ENCODE measurements at regions not wholly inside any gene's neighbourhood (a gene's known extent, or its start where the extent isn't known, plus 50 kb on each side); places are given as distances from the start of the nearest gene placed in this dataset. TPM values are rescaled to one million over a fixed set of nuclear protein-coding genes. Genes with fewer than 3 reads are reported as not detected.

DNA sequence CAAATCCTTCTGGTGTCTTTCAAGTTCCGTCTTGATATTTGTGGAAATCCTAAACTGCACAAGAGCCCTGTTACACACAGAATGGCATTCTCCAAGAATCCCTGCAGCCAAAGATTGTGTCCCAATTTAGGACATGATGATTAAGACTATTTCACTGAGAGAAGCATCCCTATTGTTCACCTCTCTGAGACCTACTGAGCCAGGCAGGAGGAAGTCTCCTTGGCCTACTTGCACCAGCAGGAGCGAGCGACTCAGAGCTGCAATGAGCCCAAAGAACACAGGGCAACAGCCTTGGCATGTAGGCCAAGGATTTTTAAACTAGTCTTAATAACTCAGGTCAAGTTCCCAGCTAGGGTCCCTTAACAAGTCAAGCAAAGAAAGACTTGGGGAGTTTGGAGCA is 79.4 kb upstream of the RUNX1 start:
- ATAC-seq = no peak
- intact Hi-C loops (cut with DNase I) = no loop called here
- no peak for DNase-seq (ENCODE audit: low spot score)

- ATAC-seq = no peak
- intact Hi-C loops (cut with DNase I) = no loop called here
- DNase-seq (ENCODE audit: low spot score) = no peak
Observed at GRCh38 chr21:35127851-35128250, 78.7 kb upstream of the RUNX1 start.

DNA sequence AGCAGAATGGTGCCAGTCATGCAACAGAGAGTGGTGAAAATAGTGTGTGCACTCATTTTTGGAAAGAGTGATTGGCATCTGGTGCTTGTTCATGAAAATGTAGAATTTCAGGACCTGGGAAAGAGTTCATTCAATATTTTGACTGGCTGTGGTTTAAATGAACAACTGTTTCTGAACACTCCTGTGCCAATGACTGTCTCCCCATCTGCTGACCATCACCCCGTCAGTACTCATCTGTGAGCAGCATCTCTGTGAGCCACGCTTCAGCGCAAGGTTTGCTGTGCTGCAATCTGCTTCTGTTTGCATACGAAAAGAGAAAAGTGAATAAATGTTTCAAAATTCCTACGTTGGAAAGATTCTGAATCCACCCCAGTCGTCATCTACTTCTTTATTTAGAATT is 77.9 kb upstream of the RUNX1 start:
- intact Hi-C loops (cut with DNase I) = no loop called here
- no peak for ATAC-seq
- no peak for DNase-seq (ENCODE audit: low spot score)

DNA sequence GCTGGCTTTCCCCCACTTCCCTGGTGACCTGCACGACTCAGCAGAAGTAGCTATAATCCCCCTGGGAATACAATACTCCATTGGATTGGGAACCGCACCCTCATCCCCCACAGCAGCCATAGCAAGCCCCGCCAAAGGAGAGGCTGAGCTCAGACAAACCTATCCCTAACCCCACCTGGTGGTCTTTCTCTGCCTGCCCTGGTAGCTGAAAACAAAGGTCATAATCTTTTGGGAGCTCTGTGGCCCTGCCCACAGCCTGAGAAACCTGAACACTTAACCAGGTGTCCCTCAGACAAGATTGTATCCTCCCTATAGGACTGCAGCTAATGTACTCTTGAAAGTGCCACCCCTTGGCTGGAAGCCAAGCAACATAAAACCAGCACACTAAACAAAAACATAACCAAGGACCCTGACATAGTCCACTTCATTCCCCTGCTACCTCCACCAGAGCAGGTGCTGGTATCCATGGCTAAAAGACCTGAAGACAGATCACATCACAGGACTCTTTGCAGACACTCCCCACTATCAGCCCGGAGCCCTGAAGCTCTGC is 71.6 kb upstream of the RUNX1 start:
- DNase-seq (ENCODE audit: low spot score) = no peak
- intact Hi-C loops (cut with DNase I) = no loop called here
- ATAC-seq = no peak

DNA sequence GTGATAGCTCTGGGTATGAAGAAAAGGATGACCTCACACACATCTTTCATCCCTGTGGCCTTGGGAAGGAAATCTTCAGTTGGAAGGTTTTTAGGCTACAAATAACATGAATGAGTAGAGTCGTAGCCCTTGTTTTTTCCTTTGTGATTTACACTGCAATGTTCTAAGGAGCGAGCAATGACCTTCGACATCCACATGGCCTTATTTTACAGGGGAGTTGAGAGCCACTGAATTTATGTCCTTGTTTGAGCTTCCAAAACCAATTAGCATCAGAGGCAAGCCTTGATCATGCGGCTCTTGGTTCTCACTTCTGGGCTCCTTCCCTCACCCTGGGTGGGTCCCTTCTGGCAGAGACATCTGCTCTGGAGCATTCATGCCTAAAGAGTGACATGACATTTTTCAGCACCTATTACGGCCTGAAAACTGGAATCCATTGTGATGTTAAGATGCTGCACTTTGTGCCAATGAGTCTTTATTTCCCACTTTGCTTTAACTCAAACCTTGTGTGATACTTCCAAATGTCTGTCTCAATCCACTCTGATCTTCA is 70.5 kb upstream of the RUNX1 start:
- no peak for DNase-seq (ENCODE audit: low spot score)
- intact Hi-C loops (cut with DNase I) = no loop called here
- no peak for ATAC-seq

- DNase-seq (ENCODE audit: low spot score) (no peak), ATAC-seq (no peak)
- intact Hi-C loops (cut with DNase I) = no loop called here
Observed at GRCh38 chr21:35116777-35117176, 67.7 kb upstream of the RUNX1 start.

DNA sequence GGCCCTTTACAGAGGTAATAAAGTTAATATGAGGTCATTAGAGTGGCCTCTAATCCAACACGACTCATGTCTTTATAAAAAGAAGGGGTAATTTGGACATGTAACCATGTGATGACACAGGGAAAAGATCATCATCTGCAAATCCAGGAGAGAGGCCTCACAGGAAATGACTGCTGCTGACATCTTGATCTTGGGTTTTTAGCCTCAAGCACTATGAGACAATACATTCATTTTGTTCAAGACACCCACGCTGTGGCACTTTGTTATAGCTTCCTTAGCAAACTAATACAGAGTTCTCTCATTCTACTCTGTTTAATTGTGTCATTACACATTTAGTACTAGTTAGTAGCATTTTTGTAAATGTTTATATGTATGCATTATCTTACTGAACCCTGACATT is 64.0 kb upstream of the RUNX1 start:
- DNase-seq (ENCODE audit: low spot score) (no peak), ATAC-seq (no peak)
- intact Hi-C loops (cut with DNase I) = no loop called here

- DNase-seq (ENCODE audit: low spot score) (no peak), ATAC-seq (no peak)
- intact Hi-C loops (cut with DNase I) = no loop called here
Observed at GRCh38 chr21:35111321-35111930, 62.3 kb upstream of the RUNX1 start.

- intact Hi-C loops (cut with DNase I) = no loop called here
- no peak for ATAC-seq
Observed at GRCh38 chr21:35108887-35109286, 59.8 kb upstream of the RUNX1 start.

GRCh38 chr21:35107520-35107919 is 58.4 kb upstream of the RUNX1 start:
- intact Hi-C loops (cut with DNase I) = no loop called here
- DNase-seq (ENCODE audit: low spot score) (no peak), ATAC-seq (no peak)

More at GRCh38 chr21:35108887-35109286, 59.8 kb upstream of the RUNX1 start:
- DNase-seq (ENCODE audit: low spot score) = no peak

GRCh38 chr21:35106246-35106835 is 57.2 kb upstream of the RUNX1 start:
- intact Hi-C loops (cut with DNase I) = no loop called here
- no peak for ATAC-seq
- no peak for DNase-seq (ENCODE audit: low spot score)

DNA sequence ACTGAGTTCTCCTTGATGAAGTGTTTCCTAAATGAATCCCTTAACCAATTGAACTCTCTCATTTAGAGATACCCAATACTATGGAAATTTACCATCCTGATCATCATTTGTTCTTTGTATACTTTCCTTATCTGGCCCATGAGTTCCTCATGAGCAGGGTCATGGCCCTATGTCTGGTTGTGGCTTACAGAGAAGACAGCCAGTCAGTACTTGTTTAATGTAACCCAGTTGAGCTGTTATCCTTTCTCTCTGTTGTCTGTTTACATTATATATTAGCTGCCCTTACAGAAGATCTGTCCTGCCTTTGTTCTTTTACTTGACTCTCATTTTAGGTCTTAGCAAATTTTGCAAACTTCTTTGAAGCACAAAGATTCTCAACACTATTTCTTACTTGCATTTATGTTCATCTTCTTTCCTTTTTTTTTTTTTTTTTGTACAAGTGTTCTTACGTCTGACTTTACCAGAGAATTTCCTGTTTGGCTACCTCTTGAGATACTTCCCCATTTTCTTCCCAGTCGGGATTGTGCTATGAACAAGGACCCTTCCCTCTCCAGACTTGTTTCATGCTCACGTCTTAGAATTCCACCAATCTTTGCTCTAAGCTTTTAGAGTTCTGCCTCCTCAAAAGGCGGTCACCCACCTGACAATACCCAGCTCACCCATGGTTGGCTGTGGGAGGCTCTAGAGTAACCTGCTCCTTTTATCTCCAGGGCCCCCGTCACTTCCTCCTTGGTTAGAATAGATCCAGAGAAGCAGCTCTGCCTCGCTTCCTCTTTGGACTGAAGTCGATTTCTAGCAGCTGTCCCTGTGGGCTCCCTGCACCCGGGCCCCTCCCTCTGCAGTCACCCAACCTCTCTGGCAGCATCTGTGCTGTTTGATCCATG is 53.6 kb upstream of the RUNX1 start:
- peak; percentile 87 for ATAC-seq
- DNase-seq (ENCODE audit: low spot score) = peak; percentile 62
- intact Hi-C loops (cut with DNase I) = no loop called here

DNA sequence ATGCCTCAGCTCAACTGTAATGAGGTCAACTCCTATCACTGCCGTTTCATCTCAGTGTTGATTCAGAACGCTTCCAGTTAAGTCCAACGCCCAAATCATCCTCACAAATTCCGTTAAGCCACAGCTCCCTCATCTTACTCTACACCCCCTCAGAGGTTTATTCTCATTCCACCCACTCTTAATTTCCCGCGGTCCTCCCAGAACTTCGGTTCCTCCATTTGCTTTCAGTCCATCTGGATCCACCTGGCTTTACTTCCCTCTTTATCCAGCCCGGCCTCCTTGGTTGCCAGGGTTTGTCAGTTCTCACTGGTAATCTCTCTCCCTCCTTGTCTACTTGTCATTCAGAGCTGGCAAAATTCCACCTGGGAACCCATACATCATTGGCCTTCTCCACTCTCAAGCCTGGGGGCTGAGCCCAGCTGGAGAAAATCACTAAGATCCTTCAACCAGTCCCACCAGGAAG is 51.3 kb upstream of the RUNX1 start:
- no peak for DNase-seq (ENCODE audit: low spot score)
- intact Hi-C loops (cut with DNase I) = no loop called here
- ATAC-seq = no peak

GRCh38 chr21:35099310-35099709 is 50.2 kb upstream of the RUNX1 start:
- intact Hi-C loops (cut with DNase I) = no loop called here
- DNase-seq (ENCODE audit: low spot score) (no peak), ATAC-seq (no peak)

Small RNA genes lying in the stretch of these regions (microRNA-seq; reads per million reads assigned to microRNA genes)
- not detected for gene MIR802
